HL-60 (cell line): ENCODE measurements at regions not wholly inside any gene's neighbourhood (a gene's known extent, or its start where the extent isn't known, plus 50 kb on each side); places are given as distances from the start of the nearest gene placed in this dataset.

Experiments used
- POLR2AphosphoS5 ChIP-seq: IDR thresholded peaks from 2 replicates; pipeline ENCODE4 v1.6.1; 2012; ENCODE audit warnings: low read depth
- TF ChIP-seq, protein P1 (sequence below): IDR thresholded peaks from one replicate; pipeline ENCODE4 v1.5.1; 2011; ENCODE audit warnings: low read length, control low read depth, inconsistent platforms; ENCODE audit not compliant: insufficient read depth

DNA sequence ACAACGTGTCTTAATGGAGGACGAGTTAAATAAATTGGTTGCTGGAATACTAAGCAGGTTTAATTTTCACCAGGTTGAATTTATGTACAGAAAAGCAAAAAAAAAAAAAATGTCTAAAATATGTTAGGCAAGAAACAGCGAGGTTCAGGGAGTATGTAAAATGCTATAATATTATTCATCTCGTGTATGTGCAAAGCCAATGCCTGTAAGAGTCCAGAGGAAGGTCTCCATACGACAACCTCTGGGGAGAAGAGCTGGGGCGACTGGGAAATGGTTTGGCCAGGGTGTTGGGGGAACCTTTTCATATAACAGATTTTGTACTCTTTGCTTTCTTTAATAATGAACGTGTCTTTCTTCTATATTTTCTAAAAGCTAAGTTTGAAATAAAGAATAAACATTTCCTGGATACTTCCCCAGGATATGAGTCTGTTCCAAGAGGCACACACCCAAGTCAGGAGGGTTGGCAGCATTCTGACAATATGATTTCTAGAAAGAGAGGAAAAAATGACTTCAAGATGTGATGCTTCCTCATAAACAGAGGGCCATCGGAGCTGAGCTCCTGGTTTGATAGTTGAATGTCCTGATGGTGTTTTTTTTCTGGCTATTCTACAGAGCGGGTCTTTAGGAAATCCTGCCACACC, 208.6 kb upstream of the MGMT start:
- TF ChIP-seq, protein P1, sequence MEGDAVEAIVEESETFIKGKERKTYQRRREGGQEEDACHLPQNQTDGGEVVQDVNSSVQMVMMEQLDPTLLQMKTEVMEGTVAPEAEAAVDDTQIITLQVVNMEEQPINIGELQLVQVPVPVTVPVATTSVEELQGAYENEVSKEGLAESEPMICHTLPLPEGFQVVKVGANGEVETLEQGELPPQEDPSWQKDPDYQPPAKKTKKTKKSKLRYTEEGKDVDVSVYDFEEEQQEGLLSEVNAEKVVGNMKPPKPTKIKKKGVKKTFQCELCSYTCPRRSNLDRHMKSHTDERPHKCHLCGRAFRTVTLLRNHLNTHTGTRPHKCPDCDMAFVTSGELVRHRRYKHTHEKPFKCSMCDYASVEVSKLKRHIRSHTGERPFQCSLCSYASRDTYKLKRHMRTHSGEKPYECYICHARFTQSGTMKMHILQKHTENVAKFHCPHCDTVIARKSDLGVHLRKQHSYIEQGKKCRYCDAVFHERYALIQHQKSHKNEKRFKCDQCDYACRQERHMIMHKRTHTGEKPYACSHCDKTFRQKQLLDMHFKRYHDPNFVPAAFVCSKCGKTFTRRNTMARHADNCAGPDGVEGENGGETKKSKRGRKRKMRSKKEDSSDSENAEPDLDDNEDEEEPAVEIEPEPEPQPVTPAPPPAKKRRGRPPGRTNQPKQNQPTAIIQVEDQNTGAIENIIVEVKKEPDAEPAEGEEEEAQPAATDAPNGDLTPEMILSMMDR, result no peak
- no peak for TF ChIP-seq POLR2AphosphoS5
